ENCODE measurements at regions not wholly inside any gene's neighbourhood (a gene's known extent, or its start where the extent isn't known, plus 50 kb on each side); places are given as distances from the start of the nearest gene placed in this dataset.

DNA sequence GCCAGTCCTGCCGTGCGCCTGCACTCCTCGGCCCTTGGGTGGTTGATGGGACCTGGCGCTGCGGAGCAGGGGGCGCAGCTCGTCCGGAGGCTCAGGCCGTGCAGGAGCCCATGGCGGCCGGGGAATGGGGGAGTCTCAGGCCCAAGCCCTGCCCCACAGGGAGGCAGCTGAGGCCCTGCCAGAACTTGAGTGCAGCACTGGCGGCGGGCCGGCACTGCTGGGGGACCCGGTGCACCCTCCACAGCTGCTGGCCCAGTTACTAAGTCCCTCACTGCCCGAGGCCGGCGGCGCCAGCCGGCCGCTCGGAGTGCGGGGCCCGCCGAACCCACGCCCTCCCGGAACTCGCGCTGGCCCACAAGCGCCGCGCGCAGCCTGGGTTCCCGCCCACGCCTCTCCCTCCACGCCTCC, 190.9 kb upstream of the MME start:
- TF ChIP-seq, protein P1, sequence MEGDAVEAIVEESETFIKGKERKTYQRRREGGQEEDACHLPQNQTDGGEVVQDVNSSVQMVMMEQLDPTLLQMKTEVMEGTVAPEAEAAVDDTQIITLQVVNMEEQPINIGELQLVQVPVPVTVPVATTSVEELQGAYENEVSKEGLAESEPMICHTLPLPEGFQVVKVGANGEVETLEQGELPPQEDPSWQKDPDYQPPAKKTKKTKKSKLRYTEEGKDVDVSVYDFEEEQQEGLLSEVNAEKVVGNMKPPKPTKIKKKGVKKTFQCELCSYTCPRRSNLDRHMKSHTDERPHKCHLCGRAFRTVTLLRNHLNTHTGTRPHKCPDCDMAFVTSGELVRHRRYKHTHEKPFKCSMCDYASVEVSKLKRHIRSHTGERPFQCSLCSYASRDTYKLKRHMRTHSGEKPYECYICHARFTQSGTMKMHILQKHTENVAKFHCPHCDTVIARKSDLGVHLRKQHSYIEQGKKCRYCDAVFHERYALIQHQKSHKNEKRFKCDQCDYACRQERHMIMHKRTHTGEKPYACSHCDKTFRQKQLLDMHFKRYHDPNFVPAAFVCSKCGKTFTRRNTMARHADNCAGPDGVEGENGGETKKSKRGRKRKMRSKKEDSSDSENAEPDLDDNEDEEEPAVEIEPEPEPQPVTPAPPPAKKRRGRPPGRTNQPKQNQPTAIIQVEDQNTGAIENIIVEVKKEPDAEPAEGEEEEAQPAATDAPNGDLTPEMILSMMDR (IDR thresholded peaks at IDR 0.05): no peak
- no peak for TF ChIP-seq EP300 (IDR thresholded peaks at IDR 0.05)
